ENCODE measurements at regions not wholly inside any gene's neighbourhood (a gene's known extent, or its start where the extent isn't known, plus 50 kb on each side); places are given as distances from the start of the nearest gene placed in this dataset.

DNA sequence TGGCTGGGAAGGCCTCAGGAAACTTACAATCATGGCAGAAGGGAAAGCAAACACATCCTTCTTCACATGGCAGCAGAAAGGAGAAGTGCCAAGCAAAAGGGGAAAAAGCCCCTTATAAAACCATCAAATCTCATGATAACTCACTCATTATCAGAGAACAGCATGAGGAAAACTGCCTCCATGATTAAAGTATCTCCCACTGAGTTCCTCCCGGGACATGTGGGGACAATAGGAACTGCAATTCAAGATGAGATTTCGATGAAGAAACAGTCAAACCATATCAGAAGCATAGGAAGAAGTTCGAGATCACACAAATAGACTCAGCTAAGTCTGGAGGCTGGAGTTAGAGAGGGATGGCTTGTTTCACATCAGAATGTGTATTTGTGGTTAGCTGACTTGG lies 869.4 kb upstream of the PHF14 start:
- TF ChIP-seq, protein P1, sequence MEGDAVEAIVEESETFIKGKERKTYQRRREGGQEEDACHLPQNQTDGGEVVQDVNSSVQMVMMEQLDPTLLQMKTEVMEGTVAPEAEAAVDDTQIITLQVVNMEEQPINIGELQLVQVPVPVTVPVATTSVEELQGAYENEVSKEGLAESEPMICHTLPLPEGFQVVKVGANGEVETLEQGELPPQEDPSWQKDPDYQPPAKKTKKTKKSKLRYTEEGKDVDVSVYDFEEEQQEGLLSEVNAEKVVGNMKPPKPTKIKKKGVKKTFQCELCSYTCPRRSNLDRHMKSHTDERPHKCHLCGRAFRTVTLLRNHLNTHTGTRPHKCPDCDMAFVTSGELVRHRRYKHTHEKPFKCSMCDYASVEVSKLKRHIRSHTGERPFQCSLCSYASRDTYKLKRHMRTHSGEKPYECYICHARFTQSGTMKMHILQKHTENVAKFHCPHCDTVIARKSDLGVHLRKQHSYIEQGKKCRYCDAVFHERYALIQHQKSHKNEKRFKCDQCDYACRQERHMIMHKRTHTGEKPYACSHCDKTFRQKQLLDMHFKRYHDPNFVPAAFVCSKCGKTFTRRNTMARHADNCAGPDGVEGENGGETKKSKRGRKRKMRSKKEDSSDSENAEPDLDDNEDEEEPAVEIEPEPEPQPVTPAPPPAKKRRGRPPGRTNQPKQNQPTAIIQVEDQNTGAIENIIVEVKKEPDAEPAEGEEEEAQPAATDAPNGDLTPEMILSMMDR (IDR thresholded peaks at IDR 0.05; ENCODE audit: low read length) = no peak
- no peak for TF ChIP-seq EZH2phosphoT487 (IDR thresholded peaks at IDR 0.05; ENCODE audit: low read length)
- TF ChIP-seq EZH2 (optimal IDR thresholded peaks at IDR 0.05; ENCODE audit: low read depth, low read length) = no peak

Measured in MM.1S (cell line).